Common myeloid progenitor, CD34-positive (primary cell): ENCODE measurements at regions not wholly inside any gene's neighbourhood (a gene's known extent, or its start where the extent isn't known, plus 50 kb on each side); places are given as distances from the start of the nearest gene placed in this dataset.

ENCODE experiments used
- CTCF ChIA-PET: fragments of 350-600 bp; sonication (Branson Sonifier 250); formaldehyde crosslinking; loops from one replicate; lab custom pipeline; 2021; ENCODE audit warnings: antibody characterized with exemption; lab: Charles Lee
- POLR2A ChIA-PET: fragments of 350-600 bp; sonication (Branson Sonifier 250); formaldehyde crosslinking; loops from one replicate; lab custom pipeline; 2021; ENCODE audit warnings: antibody characterized with exemption; lab: Charles Lee
- DNase-seq, 3 donors: peaks; one replicate each; pipeline versions ENCODE4 v3.0.0 to v3.0.0-alpha.2; 2013
- H3K27ac ChIP-seq, 2 experiments: 1 replicate in 1 of 2; 2 replicates in 1 of 2; pipeline ENCODE4 v1.7.0; 2013; ENCODE audit warnings: inconsistent platforms in 2 of 2, low read length in 2 of 2, mild to moderate bottlenecking in 2 of 2, low read depth in 1 of 2, moderate library complexity in 1 of 2; ENCODE audit not compliant: severe bottlenecking in 2 of 2, insufficient read depth in 1 of 2, poor library complexity in 1 of 2
- H3K27me3 ChIP-seq, 5 experiments: replicated peaks in 2 of 5; 1 replicate in 3 of 5; 2 replicates in 2 of 5; pipeline versions ENCODE4 v1.6.1 to v1.7.0; 2013; ENCODE audit warnings: low read length in 4 of 5, mild to moderate bottlenecking in 2 of 5, moderate library complexity in 2 of 5, inconsistent platforms in 1 of 5; ENCODE audit not compliant: insufficient read depth in 5 of 5, control insufficient read depth in 4 of 5
- H3K36me3 ChIP-seq, 4 experiments: 1 replicate in 2 of 4; 2 replicates in 2 of 4; pipeline versions ENCODE4 v1.6.1 to v1.7.0; 2013; ENCODE audit warnings: low read length in 3 of 4, control low read depth in 1 of 4, mild to moderate bottlenecking in 1 of 4; ENCODE audit not compliant: control insufficient read depth in 4 of 4, insufficient read depth in 4 of 4
- H3K4me1 ChIP-seq, 4 experiments: 1 replicate in 3 of 4; 2 replicates in 1 of 4; pipeline versions ENCODE4 v1.6.1 to v1.7.1; 2013; ENCODE audit warnings: low read length in 3 of 4, mild to moderate bottlenecking in 3 of 4, control low read depth in 1 of 4, inconsistent platforms in 1 of 4, moderate library complexity in 1 of 4; ENCODE audit not compliant: control insufficient read depth in 4 of 4, insufficient read depth in 4 of 4; ENCODE audit errors: control extremely low read depth in 1 of 4
- H3K4me3 ChIP-seq, 7 experiments: 1 replicate in 4 of 7; 2 replicates in 3 of 7; pipeline versions ENCODE4 v1.5.1 to v1.7.0; 2013; ENCODE audit warnings: mild to moderate bottlenecking in 7 of 7, low read length in 6 of 7, moderate library complexity in 6 of 7, inconsistent platforms in 2 of 7, low read depth in 2 of 7, control low read depth in 1 of 7; ENCODE audit not compliant: insufficient read depth in 4 of 7, control insufficient read depth in 1 of 7; ENCODE audit errors: extremely low read depth in 1 of 7
- H3K9me3 ChIP-seq, 5 experiments: 1 replicate in 4 of 5; 2 replicates in 1 of 5; pipeline versions ENCODE4 v1.6.1 to v1.7.1; 2013; ENCODE audit warnings: low read length in 4 of 5, mild to moderate bottlenecking in 2 of 5, inconsistent platforms in 1 of 5, low read depth in 1 of 5, moderate library complexity in 1 of 5; ENCODE audit not compliant: control insufficient read depth in 4 of 5, insufficient read depth in 2 of 5; ENCODE audit errors: control extremely low read depth in 1 of 5
- WGBS: methylation state at CpG from one replicate; pipeline ENCODE4 v1.1.5; 2013; ENCODE audit not compliant: insufficient coverage; 5-methylcytosine and 5-hydroxymethylcytosine counted together

DNA sequence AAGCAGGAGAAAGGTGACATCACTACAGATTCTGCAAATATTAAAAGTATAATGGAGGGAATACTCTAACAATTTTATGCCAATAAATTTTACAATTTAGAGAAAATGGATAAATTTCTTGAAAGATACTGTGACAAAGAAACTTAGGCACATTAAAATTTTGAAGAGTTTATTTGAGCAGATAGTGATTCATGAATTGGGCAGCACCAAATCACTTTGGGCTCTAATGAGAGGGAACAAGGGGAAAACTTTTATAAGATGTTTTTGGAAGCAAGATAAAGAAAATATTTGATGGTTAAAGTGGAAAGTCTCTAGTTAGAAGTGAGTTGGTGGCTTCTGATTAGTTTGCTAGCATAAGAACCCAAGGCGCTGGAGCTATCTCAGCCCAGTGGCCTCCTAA, 55.2 kb upstream of the FMN2 start:
- POLR2A ChIA-PET: no interaction called here
- no CpG with 5 or more reads among the region's 1 CpG for WGBS
- H3K36me3 ChIP-seq: no peaks in the 10 kb centered on the region
- CTCF ChIA-PET: interaction anchor here (1.0 kb wide), 1 partner anchor 10 kb away, joined by 3 read pairs; no protein-coding TSS in a partner anchor
- DNase-seq: no peak
- H3K27me3 ChIP-seq: peaks cover 0 to 2% (median 2%) of the 10 kb centered on the region in 5 experiments
- no peak overlapping the region for H3K4me3 ChIP-seq
- H3K4me1 ChIP-seq: no peaks in the 10 kb centered on the region
- H3K9me3 ChIP-seq: peaks cover 0 to 2% (median 0%) of the 10 kb centered on the region in 5 experiments
- H3K27ac ChIP-seq: no peak overlapping the region
